Esophagus (tissue), 2 donors: ENCODE measurements at regions not wholly inside any gene's neighbourhood (a gene's known extent, or its start where the extent isn't known, plus 50 kb on each side); places are given as distances from the start of the nearest gene placed in this dataset.

Experiments used
- H3K27ac ChIP-seq, 2 donors: one replicate each; pipeline ENCODE4 v1.5.1; 2013; ENCODE audit warnings: low read depth in 2 of 2, mild to moderate bottlenecking in 2 of 2, inconsistent platforms in 1 of 2, low read length in 1 of 2, moderate library complexity in 1 of 2
- H3K27me3 ChIP-seq, 2 donors: one replicate each; pipeline ENCODE4 v1.6.1; 2013; ENCODE audit warnings: low read length in 2 of 2, control low read depth in 1 of 2, mild to moderate bottlenecking in 1 of 2; ENCODE audit not compliant: insufficient read depth in 2 of 2, control insufficient read depth in 1 of 2
- H3K36me3 ChIP-seq, 2 donors: one replicate each; pipeline ENCODE4 v1.6.1; 2013; ENCODE audit warnings: low read length in 1 of 2; ENCODE audit not compliant: control insufficient read depth in 2 of 2, insufficient read depth in 2 of 2
- H3K4me1 ChIP-seq, 2 donors: one replicate each; pipeline ENCODE4 v1.6.1; 2013; ENCODE audit warnings: low read length in 1 of 2; ENCODE audit not compliant: control insufficient read depth in 2 of 2, insufficient read depth in 2 of 2
- H3K4me3 ChIP-seq, 2 donors: one replicate each; pipeline ENCODE4 v1.5.1; 2013; ENCODE audit warnings: low read length in 2 of 2, mild to moderate bottlenecking in 2 of 2, low read depth in 1 of 2, moderate library complexity in 1 of 2
- H3K9me3 ChIP-seq, 2 donors: one replicate each; pipeline ENCODE4 v1.6.1; 2013; ENCODE audit warnings: mild to moderate bottlenecking in 2 of 2, low read depth in 1 of 2, low read length in 1 of 2, moderate library complexity in 1 of 2; ENCODE audit not compliant: control insufficient read depth in 2 of 2, insufficient read depth in 1 of 2
- WGBS, 2 donors: extraction: QIAGEN DNeasy Blood & Tissue Kit; methylation state at CpG; one replicate each; pipeline ENCODE4 v1.1.7; 2013; 5-methylcytosine and 5-hydroxymethylcytosine counted together
- donor health status: healthy with polysubstance abuse.
- donor health status: Bipolar disorder and iron deficiency.

DNA sequence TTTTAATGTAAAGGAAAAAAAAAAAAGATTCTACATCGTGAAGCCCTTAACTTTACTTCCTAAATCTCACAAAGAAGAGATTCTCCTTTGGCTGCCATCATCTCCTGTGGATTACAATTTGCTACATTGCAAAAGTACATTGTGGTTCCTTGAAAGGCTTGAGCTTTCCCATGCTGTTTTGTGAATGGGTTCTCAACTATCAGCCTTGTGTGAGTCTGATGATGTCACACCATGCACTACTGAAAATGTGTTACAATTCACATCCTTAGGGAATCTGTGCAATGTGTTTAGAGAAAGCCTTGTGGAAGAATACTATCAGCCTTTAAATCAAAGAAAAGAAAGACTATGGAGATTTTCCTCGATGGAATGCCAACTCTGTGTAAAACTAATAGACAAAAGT lies 510.0 kb upstream of the ALCAM start:
- Histone ChIP-seq H3K9me3 (no peaks in the 10 kb centered on the region), H3K27ac (no peak overlapping the region), H3K4me1 (no peaks in the 10 kb centered on the region), H3K27me3 (no peaks in the 10 kb centered on the region), H3K36me3 (no peaks in the 10 kb centered on the region), H3K4me3 (no peak overlapping the region)
- WGBS, 2 donors, result 44% methylated on average over 2 of the region's 2 CpGs

DNA sequence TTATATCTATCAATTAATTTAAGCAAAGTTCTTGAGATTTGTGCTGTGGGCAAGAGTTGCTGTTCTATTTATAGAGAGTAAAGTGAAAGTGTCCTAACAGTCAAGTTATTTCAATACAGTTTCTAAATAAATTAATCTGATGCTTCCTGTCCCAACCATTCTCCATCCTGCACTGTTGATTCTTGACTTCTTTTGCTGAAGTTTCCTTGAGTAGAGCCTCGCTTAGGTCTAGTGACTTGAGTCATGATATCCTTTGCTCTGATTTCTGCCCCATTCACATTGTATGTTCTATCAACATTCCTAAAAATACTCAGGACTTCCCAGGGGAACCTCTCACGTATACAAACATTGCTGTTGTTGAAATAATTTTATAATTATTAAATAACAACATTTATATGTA lies 498.4 kb upstream of the ALCAM start:
- H3K4me1 ChIP-seq, result no peaks in the 10 kb centered on the region
- no peaks in the 10 kb centered on the region for H3K9me3 ChIP-seq
- no peak overlapping the region for H3K4me3 ChIP-seq
- no peaks in the 10 kb centered on the region for H3K27me3 ChIP-seq
- no peaks in the 10 kb centered on the region for H3K36me3 ChIP-seq
- no peak overlapping the region for H3K27ac ChIP-seq
- WGBS, 2 donors, result 74 to 79% methylated on average over 2 of the region's 2 CpGs

DNA sequence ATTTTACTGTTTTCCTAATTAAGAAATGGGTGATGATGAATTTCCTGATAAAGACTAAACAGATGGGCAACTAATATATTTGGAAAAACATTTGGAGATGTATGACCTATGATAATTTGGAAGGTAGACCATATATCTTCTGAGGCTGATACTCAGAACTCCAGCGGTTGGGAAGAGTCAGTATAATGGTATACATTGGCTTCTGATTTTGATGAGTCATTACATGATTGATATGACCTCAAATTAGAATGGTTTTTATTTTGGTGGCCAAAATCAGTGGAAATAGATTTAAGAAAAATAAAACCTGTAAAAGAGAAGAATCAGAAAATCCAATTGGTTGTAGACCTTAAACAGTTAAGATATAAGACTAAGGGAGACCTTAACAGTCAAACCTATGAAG lies 496.4 kb upstream of the ALCAM start:
- no peaks in the 10 kb centered on the region for H3K9me3 ChIP-seq
- no peaks in the 10 kb centered on the region for H3K4me1 ChIP-seq
- H3K36me3 ChIP-seq, result no peaks in the 10 kb centered on the region
- no peaks in the 10 kb centered on the region for H3K27me3 ChIP-seq
- H3K27ac ChIP-seq, result no peak overlapping the region
- 86 to 91% methylated on average over 1 of the region's 1 CpG for WGBS, 2 donors
- no peak overlapping the region for H3K4me3 ChIP-seq

DNA sequence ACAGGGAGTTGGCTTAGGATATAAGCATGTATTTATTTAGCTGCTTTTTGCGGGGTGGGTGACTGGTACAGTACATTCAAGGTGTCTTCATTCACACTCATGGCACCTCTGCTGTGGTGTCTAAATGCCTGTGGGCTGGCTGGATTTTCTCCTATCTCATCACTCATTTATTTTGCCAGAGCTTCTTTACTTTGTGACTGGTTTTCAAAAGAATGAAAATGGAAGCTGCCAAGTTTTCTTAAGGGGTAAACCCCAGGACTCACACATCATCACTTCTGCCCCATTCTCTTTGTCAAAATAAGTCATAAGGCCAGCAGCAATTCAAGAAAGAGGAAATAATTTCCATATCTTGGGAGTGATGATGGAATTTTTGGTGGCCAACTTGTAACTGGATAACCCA lies 493.4 kb upstream of the ALCAM start:
- H3K27ac ChIP-seq, result no peak overlapping the region
- H3K4me3 ChIP-seq, result no peak overlapping the region
- WGBS, 2 donors, result 82 to 95% methylated on average over 1 of the region's 1 CpG
- H3K27me3 ChIP-seq, result no peaks in the 10 kb centered on the region
- H3K9me3 ChIP-seq, result no peaks in the 10 kb centered on the region
- H3K4me1 ChIP-seq, result no peaks in the 10 kb centered on the region
- no peaks in the 10 kb centered on the region for H3K36me3 ChIP-seq

DNA sequence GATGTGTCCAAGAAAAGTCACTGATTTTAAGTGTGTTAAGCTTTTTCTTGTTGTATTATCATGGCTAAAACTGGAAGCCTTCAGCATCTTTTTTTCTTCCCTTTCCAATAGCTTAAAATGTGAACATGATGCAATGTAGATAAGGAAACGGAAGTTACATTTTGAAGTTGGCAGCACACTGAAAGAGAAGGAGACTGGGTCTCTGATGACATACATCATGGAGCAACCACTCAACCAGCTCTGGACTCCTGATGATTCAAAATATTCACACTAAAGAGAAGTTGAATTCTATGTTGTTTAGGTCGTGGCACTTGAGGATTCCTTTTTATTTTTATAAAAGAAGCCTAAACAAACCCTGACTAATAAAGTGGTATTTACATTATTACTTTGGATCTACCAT lies 488.3 kb upstream of the ALCAM start:
- H3K27ac ChIP-seq, result no peak overlapping the region
- H3K4me1 ChIP-seq, result no peaks in the 10 kb centered on the region
- H3K9me3 ChIP-seq, result no peaks in the 10 kb centered on the region
- no peaks in the 10 kb centered on the region for H3K27me3 ChIP-seq
- H3K4me3 ChIP-seq, result no peak overlapping the region
- WGBS, 2 donors, result 58 to 61% methylated on average over 2 of the region's 2 CpGs
- no peaks in the 10 kb centered on the region for H3K36me3 ChIP-seq

DNA sequence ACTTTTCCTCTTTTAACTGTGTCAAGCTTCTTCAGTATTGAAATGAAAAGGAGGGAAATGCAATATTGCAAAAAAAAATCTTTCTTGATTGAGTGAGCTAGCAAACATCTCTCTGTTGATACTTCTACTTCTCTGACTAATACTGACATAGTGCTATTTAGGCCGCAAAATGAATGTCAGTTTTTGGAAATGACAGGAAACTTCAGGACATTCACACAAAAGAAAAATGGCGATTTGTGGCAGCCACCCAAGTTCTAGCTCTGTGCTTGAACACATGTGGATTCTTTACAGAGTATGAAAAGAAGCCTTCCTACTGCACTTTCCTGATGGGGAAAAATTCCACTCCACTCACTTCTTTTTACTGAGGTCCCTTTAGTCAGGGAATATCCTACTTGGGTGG lies 486.8 kb upstream of the ALCAM start:
- Histone ChIP-seq H3K27me3 (no peaks in the 10 kb centered on the region), H3K36me3 (no peaks in the 10 kb centered on the region), H3K4me1 (no peaks in the 10 kb centered on the region), H3K4me3 (no peak overlapping the region), H3K9me3 (no peaks in the 10 kb centered on the region), H3K27ac (no peak overlapping the region)
- 49 to 56% methylated on average over 2 of the region's 2 CpGs for WGBS, 2 donors

DNA sequence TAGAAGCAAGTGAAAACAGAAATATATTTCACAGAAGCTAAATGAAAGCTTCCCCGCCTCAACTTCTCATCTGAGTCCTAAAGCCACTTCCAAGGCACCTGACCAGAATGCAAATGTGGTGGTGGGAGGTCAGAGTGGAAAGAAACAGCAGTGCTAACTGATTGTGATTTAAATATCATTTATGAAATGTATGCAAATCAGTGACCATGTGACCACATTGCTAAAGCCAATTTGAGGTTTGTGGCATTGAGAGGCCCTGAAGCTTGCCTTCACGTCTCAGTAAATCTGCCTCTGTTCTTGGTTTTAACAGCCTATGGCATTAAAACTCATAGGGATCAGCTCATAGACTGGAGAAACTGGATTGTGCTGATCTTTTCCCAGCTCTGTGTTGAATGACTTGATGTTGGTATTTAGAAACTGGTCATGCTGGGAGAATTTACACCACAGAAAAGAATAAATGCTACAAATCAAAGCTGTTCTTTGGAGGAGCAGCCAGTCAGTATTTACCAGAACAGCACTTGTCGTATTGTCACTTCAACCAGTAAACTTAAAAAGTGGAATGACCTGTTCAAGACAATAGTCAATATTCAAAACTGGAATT lies 481.4 kb upstream of the ALCAM start:
- no peak overlapping the region for H3K27ac ChIP-seq
- H3K4me3 ChIP-seq, result no peak overlapping the region
- no peaks in the 10 kb centered on the region for H3K36me3 ChIP-seq
- H3K27me3 ChIP-seq, result no peaks in the 10 kb centered on the region
- WGBS, 2 donors, result 77 to 87% methylated on average over 3 of the region's 3 CpGs
- no peaks in the 10 kb centered on the region for H3K4me1 ChIP-seq
- H3K9me3 ChIP-seq, result no peaks in the 10 kb centered on the region

DNA sequence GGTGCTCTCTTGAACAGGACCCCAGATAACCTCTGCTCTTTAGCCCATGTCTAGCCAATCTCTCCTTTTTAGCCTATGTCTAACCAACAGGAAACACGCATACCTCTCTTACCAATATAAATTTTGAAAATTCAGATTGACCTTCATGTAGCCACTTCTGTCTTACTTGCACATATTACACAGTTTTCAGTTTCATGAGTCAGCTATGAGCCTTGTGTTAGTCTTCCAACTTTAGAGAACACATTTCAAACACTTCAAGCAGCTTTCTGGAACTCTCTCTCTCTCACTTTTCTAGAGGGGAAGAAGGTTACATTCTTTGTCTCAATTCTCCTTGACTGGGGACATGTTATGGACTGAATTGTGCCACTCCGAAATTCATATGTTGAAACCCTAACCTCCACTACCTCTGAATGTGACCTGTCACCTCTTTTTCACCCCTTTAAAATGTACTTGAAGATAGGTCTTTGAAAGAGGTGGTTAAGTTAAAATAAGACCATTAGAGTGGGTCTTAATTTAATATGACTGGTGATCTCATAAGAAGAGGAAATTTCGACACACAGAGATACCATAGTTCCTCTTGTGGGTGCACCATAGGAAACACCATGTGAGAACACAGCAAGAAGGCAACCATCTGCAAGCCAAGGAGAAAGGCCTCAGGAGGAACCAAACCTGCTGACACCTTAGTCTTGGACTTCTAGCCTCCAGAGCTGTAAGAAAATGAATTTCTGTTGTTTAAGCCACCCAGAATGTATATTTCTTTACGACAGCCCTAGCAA lies 480.3 kb upstream of the ALCAM start:
- H3K4me3 ChIP-seq, result no peak overlapping the region
- 88 to 91% methylated on average over 4 of the region's 4 CpGs for WGBS, 2 donors
- no peak overlapping the region for H3K27ac ChIP-seq
- H3K27me3 ChIP-seq, result no peaks in the 10 kb centered on the region
- H3K36me3 ChIP-seq, result no peaks in the 10 kb centered on the region
- H3K9me3 ChIP-seq, result no peaks in the 10 kb centered on the region
- no peaks in the 10 kb centered on the region for H3K4me1 ChIP-seq

DNA sequence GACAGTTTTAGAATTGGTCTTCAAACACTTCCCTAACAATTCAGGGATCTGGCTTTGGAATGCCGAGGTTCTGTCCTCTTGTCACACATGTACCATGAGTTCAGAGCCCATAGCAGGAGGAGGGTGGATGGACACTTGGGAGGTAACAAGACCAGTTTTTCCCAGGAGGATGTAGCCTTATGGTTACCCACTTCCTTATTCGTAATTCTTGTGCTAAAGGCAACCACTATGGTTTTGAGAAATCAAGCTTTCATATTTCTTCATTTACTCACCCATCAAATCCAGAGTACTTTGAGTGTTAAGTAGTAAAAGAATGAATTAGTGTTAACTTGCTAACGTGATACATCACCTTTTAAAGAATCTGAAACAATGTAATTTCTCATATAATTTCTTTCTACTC lies 479.6 kb upstream of the ALCAM start:
- 56 to 61% methylated on average over 3 of the region's 3 CpGs for WGBS, 2 donors
- Histone ChIP-seq H3K4me1 (no peaks in the 10 kb centered on the region), H3K36me3 (no peaks in the 10 kb centered on the region), H3K9me3 (no peaks in the 10 kb centered on the region), H3K27ac (no peak overlapping the region), H3K4me3 (no peak overlapping the region), H3K27me3 (no peaks in the 10 kb centered on the region)

DNA sequence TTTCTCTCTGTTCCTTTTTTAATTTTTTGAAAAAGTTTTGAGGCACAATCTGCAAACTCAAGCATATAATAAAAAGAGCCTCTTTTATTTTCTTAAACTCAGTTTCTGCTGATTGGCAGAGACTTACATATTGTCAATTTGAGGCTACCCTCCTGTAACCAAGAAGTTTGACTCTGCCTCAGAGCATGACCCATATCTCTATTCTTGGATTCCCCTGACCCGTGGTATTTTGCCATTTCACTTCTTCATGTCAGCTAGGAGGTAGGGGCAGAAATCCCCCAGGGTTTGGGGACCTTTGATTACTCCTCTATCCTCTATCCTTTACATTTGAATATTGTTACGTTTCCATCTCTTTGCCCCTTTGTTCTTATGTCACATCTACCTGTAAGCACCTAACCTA lies 479.1 kb upstream of the ALCAM start:
- no peaks in the 10 kb centered on the region for H3K36me3 ChIP-seq
- no peaks in the 10 kb centered on the region for H3K4me1 ChIP-seq
- WGBS, 2 donors, result 59 to 64% methylated on average over 2 of the region's 2 CpGs
- H3K9me3 ChIP-seq, result no peaks in the 10 kb centered on the region
- H3K27ac ChIP-seq, result no peak overlapping the region
- no peak overlapping the region for H3K4me3 ChIP-seq
- H3K27me3 ChIP-seq, result no peaks in the 10 kb centered on the region
